ENCODE measurements at regions not wholly inside any gene's neighbourhood (a gene's known extent, or its start where the extent isn't known, plus 50 kb on each side); places are given as distances from the start of the nearest gene placed in this dataset.
"Not testable (repeated sequence)": the region's sequence is repeated elsewhere in the genome, so short reads cannot be mapped to it uniquely, and the experiment has no call there.

GRCh38 chr5:26427281-26427680 is 611.1 kb downstream of the CDH9 start:
- FAIRE-seq = no peak
- no peak for DNase-seq (ENCODE audit: insufficient read length, low spot score)

DNA sequence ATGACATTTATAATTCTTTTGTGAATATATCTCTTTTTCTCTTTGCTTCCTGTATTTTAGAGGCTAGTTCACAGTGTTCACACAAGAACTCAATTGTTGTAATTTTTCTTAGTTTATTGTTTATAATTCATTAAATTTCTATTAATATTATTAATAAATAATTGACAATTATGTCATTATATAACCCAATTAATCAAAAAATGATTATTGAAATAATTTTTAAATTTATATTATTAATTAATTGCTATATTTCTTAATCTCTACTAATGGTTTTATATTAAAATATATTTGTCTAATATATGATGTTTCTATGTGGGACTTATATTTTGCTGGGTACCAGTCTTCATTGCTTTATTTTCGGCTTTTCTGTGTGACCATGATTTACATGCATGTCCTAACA is 618.4 kb downstream of the CDH9 start:
- DNase-seq (ENCODE audit: insufficient read length, low spot score) (no peak), FAIRE-seq (no peak)

- DNase-seq (ENCODE audit: insufficient read length, low spot score) = no peak
- no peak for FAIRE-seq
Measured at GRCh38 chr5:26416911-26417310, 621.5 kb downstream of the CDH9 start.

DNA sequence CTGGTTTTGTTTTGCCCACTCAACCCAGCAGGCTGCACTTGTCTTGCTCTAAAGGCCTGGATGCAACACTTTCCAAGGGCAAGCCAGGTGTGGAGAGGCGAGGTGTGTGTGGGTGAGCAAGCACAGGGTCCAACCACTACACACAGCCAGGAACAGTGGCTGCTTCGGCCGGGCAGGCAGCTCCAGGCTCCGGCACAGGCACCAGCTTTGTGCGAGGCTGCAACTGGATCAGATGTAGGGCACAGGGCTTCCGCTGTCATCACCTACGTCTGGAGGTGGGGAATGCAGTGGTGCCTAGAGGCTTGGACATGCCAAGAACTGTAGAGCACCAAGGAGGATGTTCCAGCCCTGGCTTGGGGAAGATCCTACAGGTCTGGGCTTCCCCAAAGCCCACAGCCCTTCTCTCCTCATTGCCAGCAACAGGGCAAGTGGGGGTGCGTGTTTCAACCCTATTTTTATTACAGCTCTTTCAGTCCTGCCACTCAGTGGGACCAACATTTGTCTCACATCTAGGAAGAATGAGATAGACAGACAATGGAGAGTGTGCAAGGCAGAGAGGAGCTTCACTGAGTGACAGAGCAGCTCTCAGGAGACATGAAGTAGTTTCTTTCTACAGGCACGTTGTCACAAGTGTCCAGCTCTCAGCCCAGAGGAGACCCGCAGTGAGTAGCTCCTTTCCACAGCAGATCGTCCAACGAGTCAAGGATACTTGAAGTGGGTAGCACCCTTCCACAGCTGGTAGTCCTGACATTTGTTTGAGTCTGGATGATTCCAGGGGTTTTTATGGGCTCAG is 622.2 kb downstream of the CDH9 start:
- DNase-seq (ENCODE audit: insufficient read length, low spot score) = no peak
- no peak for FAIRE-seq

DNA sequence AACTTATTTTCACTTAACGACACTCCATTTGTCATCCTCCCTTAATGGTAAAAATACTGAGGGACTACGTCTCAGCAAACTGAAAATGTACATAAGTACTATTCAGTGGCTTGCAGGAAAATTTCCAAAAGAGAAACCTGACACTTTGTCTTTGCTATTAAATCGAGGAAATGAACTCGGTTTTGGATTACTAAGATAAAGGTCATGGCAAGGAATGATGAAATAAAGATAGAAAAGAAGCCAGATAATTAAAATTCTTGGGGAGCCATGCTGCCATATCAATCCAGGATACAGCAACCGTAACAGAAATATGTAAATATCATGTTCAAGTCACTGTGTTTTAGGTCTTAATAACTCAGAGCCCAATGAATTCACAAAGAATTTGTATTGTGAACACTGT is 647.8 kb downstream of the CDH9 start:
- DNase-seq (ENCODE audit: insufficient read length, low spot score) = no peak
- no peak for FAIRE-seq

- DNase-seq (ENCODE audit: insufficient read length, low spot score) (no peak), FAIRE-seq (no peak)
Measured at GRCh38 chr5:26388976-26389375, 649.4 kb downstream of the CDH9 start.

DNA sequence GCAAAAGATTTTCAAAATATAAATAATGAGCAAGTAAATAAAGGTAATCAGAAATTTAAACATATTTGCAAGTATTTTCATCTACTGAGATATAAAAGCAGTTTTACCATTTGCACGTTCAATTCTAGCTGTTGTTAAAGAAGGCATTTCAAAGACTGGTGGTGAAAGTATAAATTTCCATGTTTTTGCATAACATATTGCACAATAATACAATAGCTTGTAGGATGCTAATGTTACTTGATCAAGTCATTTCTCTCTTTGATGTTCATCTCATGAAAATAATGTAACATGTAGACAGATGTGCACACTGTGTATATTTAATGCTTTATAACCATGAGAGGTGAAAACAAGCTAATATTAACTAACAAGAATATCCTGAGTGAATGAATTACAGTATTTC is 651.9 kb downstream of the CDH9 start:
- FAIRE-seq (no peak), DNase-seq (ENCODE audit: insufficient read length, low spot score) (no peak)

GRCh38 chr5:26364624-26365023 is 673.8 kb downstream of the CDH9 start:
- DNase-seq (ENCODE audit: insufficient read length, low spot score); FAIRE-seq: not testable (repeated sequence)

DNA sequence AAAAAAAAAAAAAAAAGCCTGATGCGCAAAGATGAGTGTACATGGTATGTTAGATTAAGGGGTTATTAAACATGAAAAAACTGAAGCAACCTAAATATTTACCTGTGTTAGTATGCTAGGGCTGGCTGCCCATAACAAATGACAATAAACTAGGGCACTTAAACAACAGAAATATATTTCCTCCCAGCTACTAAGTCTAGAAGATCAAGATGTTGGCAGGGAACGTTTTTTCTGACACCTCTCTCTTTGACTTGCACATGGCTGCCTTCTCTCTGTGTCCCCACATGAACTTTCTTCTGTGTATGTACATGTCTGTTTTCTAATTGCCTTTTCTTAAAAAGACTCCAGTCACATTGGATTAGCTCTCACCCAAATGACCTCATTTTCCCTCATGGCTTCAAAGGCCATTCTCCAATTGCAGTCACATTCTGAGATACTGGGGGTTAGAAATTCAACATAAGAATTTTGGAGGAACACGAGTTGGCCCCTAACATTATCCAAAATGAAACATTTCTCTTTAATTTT is 694.5 kb downstream of the CDH9 start:
- DNase-seq (ENCODE audit: insufficient read length, low spot score) = no peak
- no peak for FAIRE-seq

- FAIRE-seq = no peak
- no peak for DNase-seq (ENCODE audit: insufficient read length, low spot score)
Measured at GRCh38 chr5:26339576-26339975, 698.8 kb downstream of the CDH9 start.

GRCh38 chr5:26329562-26330189 is 708.7 kb downstream of the CDH9 start:
- FAIRE-seq (no peak), DNase-seq (ENCODE audit: insufficient read length, low spot score) (no peak)

DNA sequence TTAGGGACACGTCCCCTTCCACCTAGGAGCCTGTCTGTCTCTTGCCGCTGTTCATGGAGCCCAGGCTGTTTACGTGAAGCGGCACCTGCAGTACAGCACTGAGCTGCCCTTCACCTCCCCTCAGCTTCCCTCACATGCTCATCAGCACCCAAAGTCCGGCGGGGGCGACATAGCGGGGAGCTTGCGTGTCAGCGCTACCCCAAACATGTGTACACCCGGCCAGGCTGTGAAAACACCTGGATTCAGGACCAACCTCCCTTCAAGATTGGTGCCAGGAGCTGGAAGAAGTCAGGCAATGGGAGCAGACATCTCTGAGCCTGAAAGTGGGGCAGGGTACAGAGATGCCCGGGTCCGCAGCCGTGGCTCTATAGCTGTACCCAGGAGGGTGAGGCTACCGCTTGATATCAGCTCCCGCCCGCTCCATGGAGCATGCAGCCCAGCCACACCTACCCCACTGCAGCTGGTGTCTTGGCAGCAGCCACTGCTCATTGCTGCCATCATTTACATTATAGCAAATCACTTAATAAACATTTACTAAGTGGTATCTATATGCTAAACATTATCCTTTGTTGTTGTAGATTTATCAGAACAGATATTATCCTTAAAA is 712.1 kb downstream of the CDH9 start:
- DNase-seq (ENCODE audit: insufficient read length, low spot score) (no peak), FAIRE-seq (no peak)

GRCh38 chr5:26325432-26325831 is 713.0 kb downstream of the CDH9 start:
- FAIRE-seq; DNase-seq (ENCODE audit: insufficient read length, low spot score): not testable (repeated sequence)

GRCh38 chr5:26324273-26324895 is 714.0 kb downstream of the CDH9 start:
- not testable (repeated sequence) for FAIRE-seq; DNase-seq (ENCODE audit: insufficient read length, low spot score)

DNA sequence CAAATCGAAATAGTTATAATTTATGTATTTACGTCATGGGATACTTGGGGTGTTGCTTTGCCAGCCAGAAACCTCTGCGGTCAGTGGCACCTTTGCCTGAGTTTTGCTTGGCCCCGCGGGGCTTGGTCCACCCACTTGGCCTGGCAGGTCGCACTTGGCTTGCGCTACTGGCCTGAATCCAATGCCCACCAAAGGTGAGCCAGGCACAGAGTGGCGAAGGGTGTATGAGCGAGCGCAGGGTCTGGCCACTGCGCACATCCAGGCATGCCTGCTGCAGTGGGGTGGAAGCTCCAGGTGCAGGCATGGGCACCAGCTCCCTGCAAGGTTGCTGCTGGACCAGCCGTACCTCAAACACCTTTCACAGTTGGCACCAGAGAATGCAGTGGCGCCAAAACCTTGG is 714.6 kb downstream of the CDH9 start:
- DNase-seq (ENCODE audit: insufficient read length, low spot score) (no peak), FAIRE-seq (no peak)

DNA sequence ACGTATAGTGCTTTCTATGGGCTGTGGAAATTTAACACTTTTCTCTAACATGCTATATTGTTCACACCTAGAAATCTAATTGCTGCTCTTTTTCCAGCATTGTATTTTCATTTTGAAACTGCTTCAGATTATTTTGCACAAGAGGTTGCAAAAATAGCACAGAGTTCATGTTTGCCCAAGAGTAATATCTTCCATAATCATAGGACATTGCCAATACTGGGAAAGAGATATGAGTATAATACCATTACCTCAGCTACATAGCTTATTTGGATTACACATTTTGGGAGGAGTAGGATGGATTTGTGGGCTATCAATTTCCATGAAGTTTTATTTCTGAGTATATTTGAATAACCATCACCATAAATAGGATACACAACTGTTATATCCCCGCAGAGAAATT is 717.1 kb downstream of the CDH9 start:
- FAIRE-seq (no peak), DNase-seq (ENCODE audit: insufficient read length, low spot score) (no peak)

DNA sequence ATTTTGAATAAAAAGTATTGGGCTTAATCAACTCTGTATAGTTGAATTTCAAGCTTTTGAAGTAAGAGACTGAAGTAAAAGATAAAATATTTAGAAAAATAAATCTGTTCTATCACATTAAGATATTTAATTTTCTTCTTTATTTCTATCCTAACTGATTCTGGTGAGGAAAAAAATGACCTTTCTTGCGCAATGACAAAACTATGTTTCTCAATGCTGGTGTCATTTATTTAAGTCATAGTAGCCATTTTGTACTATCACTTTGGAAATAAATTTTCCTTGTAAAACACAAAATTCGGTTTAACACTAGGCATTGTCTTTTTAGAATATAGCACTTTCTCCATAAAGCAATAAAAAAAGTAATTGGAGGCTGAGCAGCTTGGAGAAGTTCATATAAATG is 728.0 kb downstream of the CDH9 start:
- FAIRE-seq = no peak
- no peak for DNase-seq (ENCODE audit: insufficient read length, low spot score)

- FAIRE-seq = no peak
- no peak for DNase-seq (ENCODE audit: insufficient read length, low spot score)
Measured at GRCh38 chr5:26295541-26295940, 742.8 kb downstream of the CDH9 start.

DNA sequence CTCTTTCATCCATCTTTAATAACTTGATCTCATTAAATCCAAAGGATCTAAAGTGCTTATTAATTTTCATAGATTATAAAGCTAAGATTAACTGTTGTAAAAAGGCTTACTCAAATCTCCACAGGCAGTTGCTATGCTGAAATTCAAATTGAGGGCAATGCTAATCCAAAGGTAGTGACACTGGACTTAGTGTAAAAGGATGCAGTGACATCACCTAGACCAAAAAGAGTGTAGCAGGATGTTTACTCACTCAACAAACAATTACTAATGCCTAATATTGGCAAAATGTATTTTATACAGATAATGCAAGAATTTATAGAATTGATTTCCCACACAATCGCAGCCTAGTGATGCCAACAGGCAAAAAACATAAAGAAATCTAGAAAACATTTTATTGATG is 756.2 kb downstream of the CDH9 start:
- DNase-seq (ENCODE audit: insufficient read length, low spot score) = no peak
- FAIRE-seq = no peak

DNA sequence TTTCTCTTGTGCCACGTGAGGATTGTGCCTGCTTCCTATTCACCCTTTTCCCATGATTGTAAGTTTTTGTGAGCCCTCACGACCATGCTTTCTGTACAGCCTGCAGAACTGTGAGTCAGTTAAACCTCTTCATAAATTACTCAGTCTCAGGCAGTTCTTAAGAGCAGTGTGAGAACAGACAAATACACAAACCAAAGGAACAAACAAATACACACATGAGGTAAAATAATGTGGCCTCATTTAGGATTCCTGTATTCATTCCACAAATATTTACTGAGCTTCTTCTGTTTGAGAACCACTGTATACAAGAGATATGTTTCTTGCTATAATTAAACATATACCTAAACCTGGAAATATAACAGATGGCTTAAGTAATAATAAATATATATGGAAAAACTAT is 760.3 kb downstream of the CDH9 start:
- FAIRE-seq (no peak), DNase-seq (ENCODE audit: insufficient read length, low spot score) (no peak)

DNA sequence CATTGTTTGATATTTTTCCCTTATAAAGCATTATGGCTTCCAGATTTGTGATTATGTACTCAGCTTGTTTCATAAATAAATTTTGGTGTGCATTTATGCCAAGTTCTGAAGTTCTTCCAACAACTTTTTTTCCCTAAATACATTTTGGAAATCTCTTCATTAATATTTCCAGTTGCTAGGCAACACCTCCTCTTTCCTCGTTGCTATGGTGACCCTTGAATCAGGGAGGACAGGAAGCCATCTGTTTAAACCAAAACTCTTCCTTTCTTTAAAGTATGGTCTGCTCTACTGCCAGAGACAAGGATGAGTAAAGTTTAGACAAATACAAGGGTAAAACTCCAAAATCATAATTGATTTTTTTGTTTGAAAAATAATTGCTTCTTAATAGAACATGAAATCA is 779.3 kb downstream of the CDH9 start:
- no peak for FAIRE-seq
- no peak for DNase-seq (ENCODE audit: insufficient read length, low spot score)
